ENCODE measurements at regions not wholly inside any gene's neighbourhood (a gene's known extent, or its start where the extent isn't known, plus 50 kb on each side); places are given as distances from the start of the nearest gene placed in this dataset.

GRCh38 chr4:13944095-13944511 lies 316.6 kb upstream of the BOD1L1 start:
- no peak for TF ChIP-seq POLR2A (IDR thresholded peaks at IDR 0.05; ENCODE audit: low read depth)
- no peak for TF ChIP-seq CTCF (IDR thresholded peaks at IDR 0.05)

All from esophagus muscularis mucosa (tissue), 3 donors.